D721Med (cell line): ENCODE measurements at regions not wholly inside any gene's neighbourhood (a gene's known extent, or its start where the extent isn't known, plus 50 kb on each side); places are given as distances from the start of the nearest gene placed in this dataset.
A peak's percentile ranks its signal among the peaks of the same experiment; 100 is the strongest.

Source experiments
- DNase-seq: peaks from one replicate; pipeline ENCODE4 v3.0.0; 2011; ENCODE audit warnings: low spot score; ENCODE audit not compliant: insufficient read length
- FAIRE-seq: peaks from 2 replicates; lab custom pipeline; 2011; peaks lifted over from hg19 to GRCh38; lab: Jason Lieb, UNC
- CTCF ChIP-seq: IDR thresholded peaks from 2 replicates; pipeline ENCODE4 v1.5.1; 2012; ENCODE audit warnings: mild to moderate bottlenecking, control low read depth; ENCODE audit not compliant: insufficient read depth; ENCODE audit errors: missing control alignments

GRCh38 chr2:176457481-176457880, 188.2 kb downstream of the MTX2 start:
- FAIRE-seq, result no peak
- no peak for DNase-seq
- no peak for TF ChIP-seq CTCF

- FAIRE-seq (no peak), DNase-seq (no peak)
- no peak for TF ChIP-seq CTCF
Measured at GRCh38 chr2:176461098-176461808, 192.0 kb downstream of the MTX2 start.

- TF ChIP-seq CTCF, result no peak
- DNase-seq (no peak), FAIRE-seq (no peak)
Measured at GRCh38 chr2:176461809-176462670, 192.8 kb downstream of the MTX2 start.

GRCh38 chr2:176463546-176463945, 194.3 kb downstream of the MTX2 start:
- TF ChIP-seq CTCF, result no peak
- no peak for FAIRE-seq
- DNase-seq, result no peak

GRCh38 chr2:176464886-176465564, 195.8 kb downstream of the MTX2 start:
- TF ChIP-seq CTCF, result no peak
- no peak for DNase-seq
- peak; percentile 86 for FAIRE-seq

GRCh38 chr2:176466918-176467452, 197.7 kb downstream of the MTX2 start:
- FAIRE-seq (peak; percentile 88), DNase-seq (no peak)
- TF ChIP-seq CTCF, result no peak
